Right lobe of liver (tissue), 6 donors: ENCODE measurements at regions not wholly inside any gene's neighbourhood (a gene's known extent, or its start where the extent isn't known, plus 50 kb on each side); places are given as distances from the start of the nearest gene placed in this dataset.

Experiments
- ATAC-seq, 4 donors: fragments of 200-7000 bp; cut with Tn5 transposase; one replicate each; pipeline ENCODE4 v1.9.1; 2020; ENCODE audit warnings: mild to moderate bottlenecking in 4 of 4, moderate library complexity in 4 of 4
- DNase-seq, 3 donors: peaks; one replicate each; pipeline ENCODE4 v3.0.0-alpha.2; 2020
- H3K27ac ChIP-seq, 3 donors: fragments of 200-600 bp; one replicate each; pipeline ENCODE4 v1.8.0; 2022
- H3K27me3 ChIP-seq, 2 donors: fragments of 200-600 bp; one replicate each; pipeline ENCODE4 v1.8.0; 2022
- H3K36me3 ChIP-seq, 4 donors: fragments of 200-600 bp; sonication (generic) in 1 of 4; one replicate each; pipeline versions ENCODE4 v1.5.1 to v1.8.0; 2017 to 2022; ENCODE audit warnings: control low read depth in 1 of 4
- H3K4me1 ChIP-seq, 4 donors: fragments of 200-600 bp; sonication (generic) in 1 of 4; one replicate each; pipeline versions ENCODE4 v1.5.1 to v1.8.0; 2017 to 2022; ENCODE audit warnings: control low read depth in 1 of 4
- H3K4me3 ChIP-seq, 3 donors: fragments of 200-600 bp; one replicate each; pipeline ENCODE4 v1.8.0; 2022
- H3K9me3 ChIP-seq, 4 donors: fragments of 200-600 bp; sonication (generic) in 1 of 4; one replicate each; pipeline versions ENCODE4 v1.5.1 to v1.8.0; 2017 to 2022; ENCODE audit warnings: control low read depth in 1 of 4
- POLR2A ChIP-seq: fragments of 450-650 bp; IDR thresholded peaks from one replicate; pipeline ENCODE4 v1.6.1; 2017; ENCODE audit warnings: antibody characterized with exemption, mild to moderate bottlenecking
- WGBS: methylation state at CpG from one replicate; pipeline ENCODE4 v1.1.6; 2018; ENCODE audit warnings: low coverage, low lambda C conversion rate; ENCODE audit not compliant: insufficient coverage; ENCODE audit errors: missing lambda C conversion rate; 5-methylcytosine and 5-hydroxymethylcytosine counted together
- intact Hi-C, 2 donors: fragments of 100-400 bp; cut with DNase I; formaldehyde crosslinking; loops; one replicate each; pipeline versions ENCODE4 v1.11.2 to v1.14.1; 2022
- TF ChIP-seq, protein P1 (sequence below), 4 donors: fragments of 200-600 bp in 3 of 4; fragments of 450-650 bp in 1 of 4; IDR thresholded peaks; one replicate each; pipeline versions ENCODE4 v1.5.1 to v1.8.0; 2016 to 2022; ENCODE audit warnings: antibody characterized with exemption in 4 of 4, mild to moderate bottlenecking in 2 of 4
- donor health status: DM: no; HTN: yes; CAD: no.
- donor health status: DM: no; HTN: no; CAD: no.
- donor health status: DM: no; HTN: no; CAD: no.
- donor health status: DM: no; HTN: yes; CAD: no.
- donor health status: DM: no; HTN: yes; CAD: no.

DNA sequence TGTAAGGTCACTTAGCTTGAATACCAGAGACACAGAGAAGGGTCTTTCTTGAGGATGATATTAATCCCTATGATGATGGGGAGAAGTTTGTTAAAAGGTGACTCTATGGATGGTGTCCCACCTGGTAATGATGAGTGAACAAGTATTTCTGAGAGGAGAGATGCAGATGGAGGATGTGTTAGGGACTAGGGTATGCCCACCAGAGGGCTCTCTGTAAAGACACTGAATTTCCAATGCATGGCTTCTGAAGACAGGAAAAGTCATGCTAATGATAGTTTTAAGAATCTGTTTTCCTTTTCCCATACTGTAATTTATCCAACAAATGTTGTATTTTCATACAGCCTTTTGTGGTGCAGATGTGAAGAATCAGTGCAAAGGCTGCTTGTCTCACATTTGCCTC, 1250.9 kb upstream of the CELF2 start:
- H3K9me3 ChIP-seq, result no peaks in the 10 kb centered on the region
- ATAC-seq, result no peak
- TF ChIP-seq, protein P1, sequence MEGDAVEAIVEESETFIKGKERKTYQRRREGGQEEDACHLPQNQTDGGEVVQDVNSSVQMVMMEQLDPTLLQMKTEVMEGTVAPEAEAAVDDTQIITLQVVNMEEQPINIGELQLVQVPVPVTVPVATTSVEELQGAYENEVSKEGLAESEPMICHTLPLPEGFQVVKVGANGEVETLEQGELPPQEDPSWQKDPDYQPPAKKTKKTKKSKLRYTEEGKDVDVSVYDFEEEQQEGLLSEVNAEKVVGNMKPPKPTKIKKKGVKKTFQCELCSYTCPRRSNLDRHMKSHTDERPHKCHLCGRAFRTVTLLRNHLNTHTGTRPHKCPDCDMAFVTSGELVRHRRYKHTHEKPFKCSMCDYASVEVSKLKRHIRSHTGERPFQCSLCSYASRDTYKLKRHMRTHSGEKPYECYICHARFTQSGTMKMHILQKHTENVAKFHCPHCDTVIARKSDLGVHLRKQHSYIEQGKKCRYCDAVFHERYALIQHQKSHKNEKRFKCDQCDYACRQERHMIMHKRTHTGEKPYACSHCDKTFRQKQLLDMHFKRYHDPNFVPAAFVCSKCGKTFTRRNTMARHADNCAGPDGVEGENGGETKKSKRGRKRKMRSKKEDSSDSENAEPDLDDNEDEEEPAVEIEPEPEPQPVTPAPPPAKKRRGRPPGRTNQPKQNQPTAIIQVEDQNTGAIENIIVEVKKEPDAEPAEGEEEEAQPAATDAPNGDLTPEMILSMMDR (IDR thresholded peaks at IDR 0.05), result no peak

DNA sequence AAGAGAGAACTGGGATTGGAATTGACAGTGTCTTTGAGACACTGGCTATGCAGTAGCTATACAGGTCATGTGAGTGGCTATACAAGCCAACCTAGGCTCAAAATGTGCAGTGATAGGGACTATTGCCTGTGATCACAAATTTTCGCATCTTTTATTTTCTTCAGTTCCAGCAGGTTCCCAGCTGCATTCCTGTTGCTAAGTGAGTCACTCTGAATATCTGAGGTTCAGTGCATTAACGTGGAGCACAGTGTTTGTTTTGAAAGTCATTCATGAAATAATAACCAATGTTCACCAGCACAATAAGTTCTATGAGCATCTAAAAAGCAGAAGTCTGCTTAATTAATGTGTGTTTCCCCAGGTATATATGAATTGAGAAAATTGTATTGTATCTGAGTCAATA, 1236.0 kb upstream of the CELF2 start:
- no peaks in the 10 kb centered on the region for H3K9me3 ChIP-seq
- TF ChIP-seq, protein P1 (IDR thresholded peaks at IDR 0.05), result no peak
- no peak for TF ChIP-seq POLR2A
- no peak overlapping the region for H3K4me3 ChIP-seq
- ATAC-seq (no peak), DNase-seq (no peak)
- H3K4me1 ChIP-seq, result no peaks in the 10 kb centered on the region
- no peak overlapping the region for H3K27ac ChIP-seq
- WGBS, result 52% methylated on average over 2 of the region's 2 CpGs
- H3K36me3 ChIP-seq, result no peaks in the 10 kb centered on the region
- intact Hi-C loops, result no loop called here
- H3K27me3 ChIP-seq, result no peaks in the 10 kb centered on the region

More for the DNA sequence above, 1250.9 kb upstream of the CELF2 start:
- no peaks in the 10 kb centered on the region for H3K4me1 ChIP-seq
- no peak overlapping the region for H3K27ac ChIP-seq
- intact Hi-C loops, result no loop called here
- H3K27me3 ChIP-seq, result no peaks in the 10 kb centered on the region
- DNase-seq, result no peak
- H3K4me3 ChIP-seq, result no peak overlapping the region
- no peaks in the 10 kb centered on the region for H3K36me3 ChIP-seq

DNA sequence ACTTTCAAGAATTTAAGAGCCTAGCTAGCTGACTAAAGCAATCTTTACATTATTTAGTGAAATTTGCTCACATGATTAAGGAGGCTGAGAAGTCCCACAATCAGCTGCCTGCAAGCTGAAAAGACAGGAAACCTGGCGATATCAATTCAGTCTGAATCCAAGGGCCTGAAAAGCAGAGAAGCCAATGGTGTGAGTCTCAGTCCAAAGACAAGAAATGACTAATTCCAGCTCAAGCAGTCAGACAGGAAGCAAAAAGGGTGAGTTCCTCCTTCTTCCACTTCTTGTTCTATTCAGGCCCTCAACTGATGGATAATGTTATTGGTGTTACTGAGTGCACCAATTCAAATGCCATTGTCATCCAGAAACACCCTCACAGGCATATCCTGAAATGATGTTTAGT, 1231.6 kb upstream of the CELF2 start:
- WGBS, result 20% methylated on average over 1 of the region's 1 CpG
- no peak overlapping the region for H3K4me3 ChIP-seq
- TF ChIP-seq, protein P1 (IDR thresholded peaks at IDR 0.05), result no peak
- intact Hi-C loops, result no loop called here
- ATAC-seq, result no peak
- no peaks in the 10 kb centered on the region for H3K36me3 ChIP-seq
- H3K27ac ChIP-seq, result no peak overlapping the region
- no peaks in the 10 kb centered on the region for H3K9me3 ChIP-seq
- no peaks in the 10 kb centered on the region for H3K4me1 ChIP-seq
- DNase-seq, result no peak
- no peaks in the 10 kb centered on the region for H3K27me3 ChIP-seq

DNA sequence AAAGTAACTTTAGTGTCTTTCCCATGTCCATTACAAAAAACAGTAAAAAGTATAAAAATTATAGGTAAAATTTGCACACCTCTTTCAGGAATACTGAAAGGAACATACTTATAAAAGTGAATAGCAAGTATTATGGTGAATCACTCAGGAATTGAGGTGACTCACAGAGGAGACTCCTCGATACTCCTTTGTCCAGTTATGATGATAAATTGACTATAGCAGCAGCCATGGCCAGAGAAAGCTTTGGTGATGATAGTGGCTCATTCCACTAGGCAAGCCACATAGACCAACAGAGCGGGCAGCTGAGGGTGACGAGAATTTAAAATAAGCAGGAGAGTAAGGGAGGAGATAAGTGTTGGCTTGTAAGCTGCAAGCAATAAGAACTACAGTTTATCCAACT, 1231.1 kb upstream of the CELF2 start:
- intact Hi-C loops, result no loop called here
- TF ChIP-seq, protein P1 (IDR thresholded peaks at IDR 0.05), result no peak
- TF ChIP-seq POLR2A, result no peak
- no peak for DNase-seq
- 56% methylated on average over 3 of the region's 3 CpGs for WGBS
- Histone ChIP-seq H3K4me1 (no peaks in the 10 kb centered on the region), H3K9me3 (no peaks in the 10 kb centered on the region), H3K27ac (no peak overlapping the region), H3K4me3 (no peak overlapping the region), H3K36me3 (no peaks in the 10 kb centered on the region), H3K27me3 (no peaks in the 10 kb centered on the region)
- no peak for ATAC-seq

DNA sequence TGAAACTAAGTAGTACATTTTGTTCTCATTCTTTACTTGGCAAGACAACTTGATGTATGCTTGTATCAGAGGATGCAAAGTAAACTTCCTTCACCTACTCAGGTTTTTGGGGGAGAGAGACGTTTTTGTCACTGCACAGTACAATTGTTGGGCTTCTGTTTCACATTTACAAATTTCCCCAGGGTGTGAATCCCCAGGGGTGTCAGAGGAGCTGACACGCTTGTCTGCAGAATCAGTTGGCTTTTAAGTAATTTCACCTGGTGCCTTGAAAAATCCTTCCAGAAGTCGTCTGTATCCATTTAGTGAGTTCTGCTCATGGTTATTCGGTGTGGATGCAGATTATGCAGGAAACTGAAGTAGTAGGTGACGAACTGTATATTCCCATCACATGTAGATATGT, 1227.7 kb upstream of the CELF2 start:
- no peaks in the 10 kb centered on the region for H3K4me1 ChIP-seq
- H3K4me3 ChIP-seq, result no peak overlapping the region
- H3K27me3 ChIP-seq, result no peaks in the 10 kb centered on the region
- H3K9me3 ChIP-seq, result no peaks in the 10 kb centered on the region
- DNase-seq (no peak), ATAC-seq (no peak)
- 54% methylated on average over 5 of the region's 5 CpGs for WGBS
- no peaks in the 10 kb centered on the region for H3K36me3 ChIP-seq
- TF ChIP-seq, protein P1 (IDR thresholded peaks at IDR 0.05), result no peak
- TF ChIP-seq POLR2A, result no peak
- intact Hi-C loops, result no loop called here
- H3K27ac ChIP-seq, result no peak overlapping the region
